ENCODE measurements at regions not wholly inside any gene's neighbourhood (a gene's known extent, or its start where the extent isn't known, plus 50 kb on each side); places are given as distances from the start of the nearest gene placed in this dataset.

DNA sequence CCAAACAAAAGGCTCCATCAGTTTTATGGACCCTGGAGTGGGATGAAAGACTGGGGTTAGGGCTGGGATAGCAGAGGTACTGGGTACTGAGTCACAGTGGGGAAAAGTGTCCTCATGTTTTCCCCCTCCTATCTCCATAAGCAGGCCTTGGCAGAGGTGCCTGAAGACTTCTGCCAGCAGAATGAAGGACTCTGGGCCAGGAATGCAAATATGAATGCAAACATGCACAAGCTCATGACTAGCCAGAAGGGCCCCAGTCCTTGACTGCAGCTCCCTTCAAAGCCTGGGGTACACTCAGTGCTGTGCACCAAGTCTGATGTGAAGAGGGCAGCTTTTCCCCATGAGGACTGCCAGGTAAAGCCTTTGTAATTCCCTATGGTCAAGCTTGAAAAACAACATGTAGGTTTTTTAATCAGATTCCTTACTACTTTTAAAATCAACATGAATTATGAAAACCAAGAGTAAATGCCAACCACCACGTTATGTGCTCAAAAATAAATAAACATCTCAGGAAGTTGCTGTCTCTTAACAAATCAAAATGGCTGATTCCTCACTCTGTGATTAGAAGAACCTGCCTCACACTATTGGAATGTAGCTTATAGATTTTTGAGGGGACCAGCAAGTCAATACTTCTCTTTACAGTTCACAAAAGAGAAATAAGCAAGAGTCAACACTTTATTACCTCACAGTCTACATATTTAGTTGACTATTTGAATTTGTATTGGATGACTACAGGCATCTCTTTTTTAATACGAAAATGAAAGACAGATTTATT lies 1512.0 kb downstream of the ARAP2 start:
- no peaks in the 10 kb centered on the region for H3K79me2 ChIP-seq (ENCODE audit: insufficient read depth, low read length)
- no peaks in the 10 kb centered on the region for H3K9me2 ChIP-seq (replicated peaks; ENCODE audit: low read depth, low read length)
- no peak overlapping the region for H3K9ac ChIP-seq (ENCODE audit: low read depth, low read length, poor library complexity, severe bottlenecking)
- H2AFZ ChIP-seq (ENCODE audit: low read length) = no peak overlapping the region
- TF ChIP-seq EZH2phosphoT487 (IDR thresholded peaks at IDR 0.05; ENCODE audit: borderline replicate concordance) = no peak
- TF ChIP-seq, protein P1, sequence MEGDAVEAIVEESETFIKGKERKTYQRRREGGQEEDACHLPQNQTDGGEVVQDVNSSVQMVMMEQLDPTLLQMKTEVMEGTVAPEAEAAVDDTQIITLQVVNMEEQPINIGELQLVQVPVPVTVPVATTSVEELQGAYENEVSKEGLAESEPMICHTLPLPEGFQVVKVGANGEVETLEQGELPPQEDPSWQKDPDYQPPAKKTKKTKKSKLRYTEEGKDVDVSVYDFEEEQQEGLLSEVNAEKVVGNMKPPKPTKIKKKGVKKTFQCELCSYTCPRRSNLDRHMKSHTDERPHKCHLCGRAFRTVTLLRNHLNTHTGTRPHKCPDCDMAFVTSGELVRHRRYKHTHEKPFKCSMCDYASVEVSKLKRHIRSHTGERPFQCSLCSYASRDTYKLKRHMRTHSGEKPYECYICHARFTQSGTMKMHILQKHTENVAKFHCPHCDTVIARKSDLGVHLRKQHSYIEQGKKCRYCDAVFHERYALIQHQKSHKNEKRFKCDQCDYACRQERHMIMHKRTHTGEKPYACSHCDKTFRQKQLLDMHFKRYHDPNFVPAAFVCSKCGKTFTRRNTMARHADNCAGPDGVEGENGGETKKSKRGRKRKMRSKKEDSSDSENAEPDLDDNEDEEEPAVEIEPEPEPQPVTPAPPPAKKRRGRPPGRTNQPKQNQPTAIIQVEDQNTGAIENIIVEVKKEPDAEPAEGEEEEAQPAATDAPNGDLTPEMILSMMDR (conservative IDR thresholded peaks at IDR 0.05; ENCODE audit: low read length) = no peak
- no peaks in the 10 kb centered on the region for H3K9me3 ChIP-seq (ENCODE audit: insufficient read depth, low read depth, low read length)
- H4K20me1 ChIP-seq (ENCODE audit: insufficient read depth, low read length, poor library complexity, severe bottlenecking) = no peaks in the 10 kb centered on the region
- no peaks in the 10 kb centered on the region for H3K4me1 ChIP-seq (ENCODE audit: insufficient read depth, low read length, poor library complexity, severe bottlenecking)
- H3K36me3 ChIP-seq (ENCODE audit: insufficient read depth, low read length) = no peaks in the 10 kb centered on the region
- H3K27me3 ChIP-seq (ENCODE audit: insufficient read depth, low read length, poor library complexity, severe bottlenecking) = no peaks in the 10 kb centered on the region
- H3K4me2 ChIP-seq (ENCODE audit: low read depth, low read length, poor library complexity, severe bottlenecking) = no peak overlapping the region
- H3F3A ChIP-seq (ENCODE audit: low read depth) = no peaks in the 10 kb centered on the region
- H3K4me3 ChIP-seq (ENCODE audit: low read length, poor library complexity, severe bottlenecking) = no peak overlapping the region

DNA sequence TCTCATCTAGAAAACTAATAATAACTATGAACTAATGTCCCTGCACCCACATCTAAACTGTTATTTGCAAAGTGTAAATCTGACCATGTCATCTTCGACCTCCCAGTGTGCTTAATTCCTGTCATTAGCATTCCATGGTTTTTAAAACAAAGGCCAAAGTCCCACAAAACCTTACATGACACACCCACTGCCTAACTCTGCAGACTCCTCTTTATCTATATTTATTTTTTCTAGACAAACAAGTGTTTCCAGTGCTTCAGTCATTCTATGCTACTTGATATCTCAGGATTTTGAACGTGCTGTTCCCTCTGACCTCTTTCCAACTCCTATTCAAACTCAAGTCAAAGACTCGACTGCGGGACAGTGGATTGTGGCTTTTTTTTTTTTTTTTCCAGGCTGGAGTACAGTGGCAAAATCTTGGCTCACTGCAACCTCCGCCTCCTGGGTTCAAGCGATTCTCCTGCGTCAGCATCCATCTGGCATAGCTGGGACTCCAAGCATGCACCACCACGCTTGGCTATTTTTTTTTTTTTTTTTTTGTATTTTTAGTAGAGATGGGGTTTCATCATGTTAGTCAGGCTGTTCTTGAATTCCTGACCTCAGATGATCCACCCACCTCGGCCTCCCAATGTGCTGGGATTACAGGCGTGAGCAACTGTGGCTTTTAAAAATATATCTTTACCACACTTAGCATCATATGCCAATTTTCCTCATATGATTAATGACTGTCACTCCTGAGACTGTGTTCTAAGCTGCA lies 1511.0 kb downstream of the ARAP2 start:
- no peaks in the 10 kb centered on the region for H3K79me2 ChIP-seq (ENCODE audit: insufficient read depth, low read length)
- no peaks in the 10 kb centered on the region for H3K27me3 ChIP-seq (ENCODE audit: insufficient read depth, low read length, poor library complexity, severe bottlenecking)
- no peaks in the 10 kb centered on the region for H3K36me3 ChIP-seq (ENCODE audit: insufficient read depth, low read length)
- H3F3A ChIP-seq (ENCODE audit: low read depth) = no peaks in the 10 kb centered on the region
- H3K9ac ChIP-seq (ENCODE audit: low read depth, low read length, poor library complexity, severe bottlenecking) = no peak overlapping the region
- H3K4me1 ChIP-seq (ENCODE audit: insufficient read depth, low read length, poor library complexity, severe bottlenecking) = no peaks in the 10 kb centered on the region
- H2AFZ ChIP-seq (ENCODE audit: low read length) = no peak overlapping the region
- no peaks in the 10 kb centered on the region for H4K20me1 ChIP-seq (ENCODE audit: insufficient read depth, low read length, poor library complexity, severe bottlenecking)
- no peak overlapping the region for H3K4me2 ChIP-seq (ENCODE audit: low read depth, low read length, poor library complexity, severe bottlenecking)
- no peaks in the 10 kb centered on the region for H3K9me2 ChIP-seq (replicated peaks; ENCODE audit: low read depth, low read length)
- TF ChIP-seq, protein P1 (conservative IDR thresholded peaks at IDR 0.05; ENCODE audit: low read length) = no peak
- no peak for TF ChIP-seq EZH2phosphoT487 (IDR thresholded peaks at IDR 0.05; ENCODE audit: borderline replicate concordance)
- no peaks in the 10 kb centered on the region for H3K9me3 ChIP-seq (ENCODE audit: insufficient read depth, low read depth, low read length)
- H3K4me3 ChIP-seq (ENCODE audit: low read length, poor library complexity, severe bottlenecking) = no peak overlapping the region

DNA sequence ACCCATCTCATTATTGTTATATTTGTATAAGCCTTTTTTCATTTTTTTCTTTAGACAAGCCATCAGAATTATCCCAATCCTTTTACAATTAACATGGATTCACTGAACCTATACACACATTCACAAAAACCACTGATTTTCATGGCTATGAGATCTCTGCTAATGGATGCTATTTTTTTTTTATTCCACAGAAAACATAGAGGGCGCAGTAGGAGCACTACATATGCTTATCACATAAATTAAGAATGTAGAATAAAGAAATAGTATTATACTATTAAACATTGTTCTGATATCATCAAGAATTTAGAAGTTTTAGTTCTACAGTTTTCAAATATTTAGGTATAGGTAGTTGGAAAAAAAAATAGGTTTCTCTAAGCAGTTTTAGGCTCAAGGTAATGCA lies 1477.4 kb downstream of the ARAP2 start:
- Histone ChIP-seq H3K9me3 (ENCODE audit: insufficient read depth, low read depth, low read length) (no peaks in the 10 kb centered on the region), H3K79me2 (ENCODE audit: insufficient read depth, low read length) (no peaks in the 10 kb centered on the region), H3K9me2 (replicated peaks; ENCODE audit: low read depth, low read length) (no peaks in the 10 kb centered on the region), H3K36me3 (ENCODE audit: insufficient read depth, low read length) (no peaks in the 10 kb centered on the region), H3K9ac (ENCODE audit: low read depth, low read length, poor library complexity, severe bottlenecking) (no peak overlapping the region), H3K4me1 (ENCODE audit: insufficient read depth, low read length, poor library complexity, severe bottlenecking) (no peaks in the 10 kb centered on the region), H2AFZ (ENCODE audit: low read length) (no peak overlapping the region), H3F3A (ENCODE audit: low read depth) (no peaks in the 10 kb centered on the region), H4K20me1 (ENCODE audit: insufficient read depth, low read length, poor library complexity, severe bottlenecking) (no peaks in the 10 kb centered on the region), H3K27me3 (ENCODE audit: insufficient read depth, low read length, poor library complexity, severe bottlenecking) (no peaks in the 10 kb centered on the region), H3K4me2 (ENCODE audit: low read depth, low read length, poor library complexity, severe bottlenecking) (no peak overlapping the region), H3K4me3 (ENCODE audit: low read length, poor library complexity, severe bottlenecking) (no peak overlapping the region)
- TF ChIP-seq, protein P1 (conservative IDR thresholded peaks at IDR 0.05; ENCODE audit: low read length) = no peak; the same call in 1 of the 2 replicates
- no peak for TF ChIP-seq EZH2phosphoT487 (IDR thresholded peaks at IDR 0.05; ENCODE audit: borderline replicate concordance)

Measured in Loucy (cell line).